ENCODE measurements at regions not wholly inside any gene's neighbourhood (a gene's known extent, or its start where the extent isn't known, plus 50 kb on each side); places are given as distances from the start of the nearest gene placed in this dataset.

- TF ChIP-seq POLR2A (IDR thresholded peaks at IDR 0.05) (no peak), CTCF (IDR thresholded peaks at IDR 0.05 in 4 of 5, conservative IDR thresholded peaks at IDR 0.05 in 1 of 5) (no peak)
- intact Hi-C loops (cut with DNase I; ENCODE audit: low total_unique reads) (no loop called here), in situ Hi-C loops (cut with MboI; ENCODE audit: low sequenced_read_pairs in 4 of 4) (no loop called here)
- no peak for DNase-seq
- no peaks in the 10 kb centered on the region for H3K27me3 ChIP-seq
- H3K4me1 ChIP-seq, result no peaks in the 10 kb centered on the region
- no peaks in the 10 kb centered on the region for H3K36me3 ChIP-seq
- ATAC-seq, result no peak
- no peak overlapping the region for H3K27ac ChIP-seq
- H3K4me3 ChIP-seq, result no peak overlapping the region
- H3K9me3 ChIP-seq, result no peaks in the 10 kb centered on the region
These were observed 116.3 kb upstream of the SOD1 start for GRCh38 chr21:31543191-31543590.

DNA sequence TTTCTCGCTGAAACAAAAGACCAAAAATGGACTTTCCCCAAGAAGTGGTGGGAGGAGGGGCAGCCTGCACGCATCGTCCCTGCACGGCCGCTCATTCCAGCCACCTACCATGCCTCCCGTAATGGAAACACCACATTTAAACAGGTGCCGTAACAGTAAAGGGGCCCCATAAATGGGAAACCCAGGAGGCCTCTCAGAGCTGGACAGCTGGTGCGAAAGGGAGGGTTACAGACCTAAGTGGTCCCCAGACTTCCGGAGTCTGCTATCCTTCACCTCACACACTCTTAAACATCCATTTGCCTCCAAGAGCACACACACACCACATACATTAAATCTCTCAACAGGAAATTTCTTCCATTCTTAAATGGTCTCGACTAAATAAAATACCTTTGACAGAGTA is 120.7 kb upstream of the SOD1 start:
- Histone ChIP-seq H3K9me3 (no peaks in the 10 kb centered on the region), H3K27ac (no peak overlapping the region), H3K27me3 (no peaks in the 10 kb centered on the region), H3K4me3 (no peak overlapping the region), H3K4me1 (no peaks in the 10 kb centered on the region), H3K36me3 (no peaks in the 10 kb centered on the region)
- DNase-seq, result no peak
- intact Hi-C loops (cut with DNase I; ENCODE audit: low total_unique reads) (no loop called here), in situ Hi-C loops (cut with MboI; ENCODE audit: low sequenced_read_pairs in 4 of 4) (no loop called here)
- ATAC-seq, result no peak
- no peak for TF ChIP-seq POLR2A (IDR thresholded peaks at IDR 0.05)
- no peak for TF ChIP-seq CTCF (IDR thresholded peaks at IDR 0.05 in 4 of 5, conservative IDR thresholded peaks at IDR 0.05 in 1 of 5)

DNA sequence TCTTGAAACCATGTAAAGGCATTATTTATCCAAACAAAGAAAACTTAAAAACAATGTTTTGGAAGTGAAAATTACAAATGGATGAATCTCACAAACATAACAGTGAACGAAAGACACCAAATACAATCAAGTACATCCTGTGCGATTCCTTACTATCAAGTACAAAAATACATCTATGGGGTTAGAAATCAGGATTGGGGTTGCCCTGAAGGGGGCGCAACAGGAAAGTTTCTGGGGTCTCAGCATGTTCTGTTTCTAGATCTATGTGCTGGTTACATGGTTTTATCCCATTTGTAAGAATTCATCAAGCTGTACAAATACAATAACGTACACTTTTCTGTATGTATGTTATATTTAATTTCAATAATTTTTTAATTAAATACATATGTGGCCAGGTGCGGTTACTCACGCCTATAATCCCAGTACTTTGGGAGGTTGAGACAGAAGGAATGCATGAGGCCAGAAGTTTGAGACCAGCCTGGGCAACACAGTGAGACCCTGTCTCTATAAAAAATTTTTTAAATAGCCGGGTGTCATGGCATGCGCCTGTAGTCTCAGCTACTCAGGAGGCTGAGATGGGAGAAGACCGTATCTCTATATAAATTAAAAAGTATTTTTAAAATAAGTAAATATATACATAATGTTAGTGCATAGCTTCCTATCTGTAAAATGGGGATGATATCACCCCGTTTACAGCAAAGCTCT is 121.5 kb upstream of the SOD1 start:
- intact Hi-C loops (cut with DNase I; ENCODE audit: low total_unique reads) (no loop called here), in situ Hi-C loops (cut with MboI; ENCODE audit: low sequenced_read_pairs in 4 of 4) (no loop called here)
- H3K4me3 ChIP-seq, result no peak overlapping the region
- TF ChIP-seq CTCF (IDR thresholded peaks at IDR 0.05 in 4 of 5, conservative IDR thresholded peaks at IDR 0.05 in 1 of 5) (no peak), POLR2A (IDR thresholded peaks at IDR 0.05) (no peak)
- no peaks in the 10 kb centered on the region for H3K4me1 ChIP-seq
- no peak for DNase-seq
- H3K9me3 ChIP-seq, result no peaks in the 10 kb centered on the region
- H3K36me3 ChIP-seq, result no peaks in the 10 kb centered on the region
- H3K27me3 ChIP-seq, result no peaks in the 10 kb centered on the region
- ATAC-seq, result no peak
- H3K27ac ChIP-seq, result no peak overlapping the region

DNA sequence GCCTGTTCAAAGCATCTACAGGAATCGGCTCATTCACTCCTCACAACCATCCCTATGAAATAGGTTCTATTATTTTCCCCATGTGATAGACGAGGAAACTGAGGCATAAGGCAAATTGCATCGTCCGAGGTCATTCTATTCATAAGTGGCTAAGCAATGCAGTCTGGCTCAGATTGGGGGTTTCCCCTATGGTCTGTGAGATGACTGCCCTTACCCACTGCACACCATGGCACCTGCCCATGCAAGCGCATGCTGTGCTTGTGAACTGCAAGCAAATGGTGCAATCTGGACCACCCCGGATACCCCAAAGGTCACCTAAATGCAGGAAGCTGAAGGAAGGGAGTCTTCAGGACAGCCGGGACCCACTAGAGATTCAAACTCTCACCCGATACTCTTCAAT is 123.4 kb upstream of the SOD1 start:
- in situ Hi-C loops (cut with MboI; ENCODE audit: low sequenced_read_pairs in 4 of 4), result no loop called here
- no peak for DNase-seq
- Histone ChIP-seq H3K9me3 (no peaks in the 10 kb centered on the region), H3K36me3 (no peaks in the 10 kb centered on the region), H3K27me3 (no peaks in the 10 kb centered on the region), H3K4me3 (no peak overlapping the region), H3K4me1 (no peaks in the 10 kb centered on the region), H3K27ac (no peak overlapping the region)
- no peak for ATAC-seq
- TF ChIP-seq POLR2A (IDR thresholded peaks at IDR 0.05), result no peak
- no peak for TF ChIP-seq CTCF (IDR thresholded peaks at IDR 0.05 in 4 of 5, conservative IDR thresholded peaks at IDR 0.05 in 1 of 5)
- intact Hi-C loops (cut with DNase I; ENCODE audit: low total_unique reads), result no loop called here

DNA sequence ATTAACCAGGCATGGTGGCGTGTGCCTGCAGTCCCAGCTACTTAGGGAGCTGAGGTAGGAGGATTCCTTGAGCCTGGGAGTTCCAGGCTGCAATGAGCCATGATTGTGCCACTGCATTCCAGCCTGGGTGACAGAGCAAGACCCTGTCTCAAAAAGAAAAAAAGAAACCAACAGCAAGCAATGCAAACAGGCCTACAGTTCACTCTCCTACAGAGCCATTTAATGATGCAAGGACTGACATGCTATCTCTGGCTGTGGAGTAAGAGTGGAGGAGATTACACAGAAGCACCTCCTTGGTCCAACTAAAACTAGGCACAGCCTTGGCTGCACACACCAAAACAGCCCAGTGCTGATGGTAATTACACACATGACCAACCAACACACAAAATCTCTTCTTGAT is 127.5 kb upstream of the SOD1 start:
- in situ Hi-C loops (cut with MboI; ENCODE audit: low sequenced_read_pairs in 4 of 4) (no loop called here), intact Hi-C loops (cut with DNase I; ENCODE audit: low total_unique reads) (no loop called here)
- no peak for DNase-seq
- H3K27me3 ChIP-seq, result no peaks in the 10 kb centered on the region
- no peak for ATAC-seq
- H3K4me3 ChIP-seq, result no peak overlapping the region
- TF ChIP-seq CTCF (IDR thresholded peaks at IDR 0.05 in 4 of 5, conservative IDR thresholded peaks at IDR 0.05 in 1 of 5) (no peak), POLR2A (IDR thresholded peaks at IDR 0.05) (no peak)
- H3K27ac ChIP-seq, result no peak overlapping the region
- H3K36me3 ChIP-seq, result no peaks in the 10 kb centered on the region
- H3K4me1 ChIP-seq, result no peaks in the 10 kb centered on the region
- H3K9me3 ChIP-seq, result no peaks in the 10 kb centered on the region
